Peyer's patch (tissue), 4 donors: ENCODE measurements at regions not wholly inside any gene's neighbourhood (a gene's known extent, or its start where the extent isn't known, plus 50 kb on each side); places are given as distances from the start of the nearest gene placed in this dataset.

Experiments
- CTCF ChIP-seq, 6 experiments: fragments of 450-650 bp in 4 of 6; fragments of 200-600 bp in 2 of 6; sonication (generic) in 1 of 6; IDR thresholded peaks; one replicate each; pipeline ENCODE4 v1.5.1; 2017 to 2019; ENCODE audit warnings: antibody characterized with exemption in 6 of 6, mild to moderate bottlenecking in 3 of 6, moderate library complexity in 1 of 6
- POLR2A ChIP-seq, 2 donors: fragments of 450-650 bp; IDR thresholded peaks; one replicate each; pipeline ENCODE4 v1.5.1; 2017; ENCODE audit warnings: antibody characterized with exemption in 2 of 2, mild to moderate bottlenecking in 2 of 2, moderate library complexity in 2 of 2

- TF ChIP-seq POLR2A (IDR thresholded peaks at IDR 0.05) (no peak), CTCF (IDR thresholded peaks at IDR 0.05) (no peak)
These were observed 80.0 kb upstream of the SLC8A3 start for GRCh38 chr14:70268760-70269159.
